ENCODE measurements at regions not wholly inside any gene's neighbourhood (a gene's known extent, or its start where the extent isn't known, plus 50 kb on each side); places are given as distances from the start of the nearest gene placed in this dataset.

DNA sequence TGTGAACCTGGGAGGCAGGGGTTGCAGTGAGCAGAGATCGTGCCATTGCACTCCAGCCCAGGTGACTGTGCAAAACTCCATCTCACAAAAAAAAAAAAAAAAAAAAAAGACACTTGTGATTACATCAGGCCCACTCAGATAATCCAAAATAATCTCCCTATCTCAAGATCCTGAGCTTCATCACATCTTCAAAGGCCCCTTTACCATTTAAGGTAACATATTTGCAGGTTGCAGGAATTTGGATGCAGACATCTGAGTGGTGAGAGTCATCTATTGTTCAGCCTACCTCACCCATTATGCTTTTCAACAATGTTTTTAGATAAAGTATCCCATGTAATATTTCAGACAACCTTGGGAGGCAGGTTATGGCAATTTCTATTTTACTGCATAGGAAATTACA is 51.4 kb upstream of the EXOC4 start:
- TF ChIP-seq CTCF (conservative IDR thresholded peaks at IDR 0.05; ENCODE audit: low read length) (no peak), EZH2phosphoT487 (IDR thresholded peaks at IDR 0.05; ENCODE audit: borderline replicate concordance) (no peak)

Data from Loucy (cell line).